ENCODE measurements at regions not wholly inside any gene's neighbourhood (a gene's known extent, or its start where the extent isn't known, plus 50 kb on each side); places are given as distances from the start of the nearest gene placed in this dataset.

GRCh38 chr4:136441629-136442282 lies 1090.5 kb downstream of the PCDH18 start:
- TF ChIP-seq, protein P1, sequence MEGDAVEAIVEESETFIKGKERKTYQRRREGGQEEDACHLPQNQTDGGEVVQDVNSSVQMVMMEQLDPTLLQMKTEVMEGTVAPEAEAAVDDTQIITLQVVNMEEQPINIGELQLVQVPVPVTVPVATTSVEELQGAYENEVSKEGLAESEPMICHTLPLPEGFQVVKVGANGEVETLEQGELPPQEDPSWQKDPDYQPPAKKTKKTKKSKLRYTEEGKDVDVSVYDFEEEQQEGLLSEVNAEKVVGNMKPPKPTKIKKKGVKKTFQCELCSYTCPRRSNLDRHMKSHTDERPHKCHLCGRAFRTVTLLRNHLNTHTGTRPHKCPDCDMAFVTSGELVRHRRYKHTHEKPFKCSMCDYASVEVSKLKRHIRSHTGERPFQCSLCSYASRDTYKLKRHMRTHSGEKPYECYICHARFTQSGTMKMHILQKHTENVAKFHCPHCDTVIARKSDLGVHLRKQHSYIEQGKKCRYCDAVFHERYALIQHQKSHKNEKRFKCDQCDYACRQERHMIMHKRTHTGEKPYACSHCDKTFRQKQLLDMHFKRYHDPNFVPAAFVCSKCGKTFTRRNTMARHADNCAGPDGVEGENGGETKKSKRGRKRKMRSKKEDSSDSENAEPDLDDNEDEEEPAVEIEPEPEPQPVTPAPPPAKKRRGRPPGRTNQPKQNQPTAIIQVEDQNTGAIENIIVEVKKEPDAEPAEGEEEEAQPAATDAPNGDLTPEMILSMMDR (IDR thresholded peaks at IDR 0.05): no peak
- TF ChIP-seq POLR2A (IDR thresholded peaks at IDR 0.05): no peak
